ENCODE measurements at regions not wholly inside any gene's neighbourhood (a gene's known extent, or its start where the extent isn't known, plus 50 kb on each side); places are given as distances from the start of the nearest gene placed in this dataset.
"Not testable (repeated sequence)": the region's sequence is repeated elsewhere in the genome, so short reads cannot be mapped to it uniquely, and the experiment has no call there.

GRCh38 chr10:22824520-22824919 lies 103.3 kb upstream of the ARMC3 start:
- DNase-seq: no peak

- no peak for DNase-seq
Observed at GRCh38 chr10:22823109-22823508, 104.7 kb upstream of the ARMC3 start.

GRCh38 chr10:22821921-22822320 lies 105.9 kb upstream of the ARMC3 start:
- DNase-seq: not testable (repeated sequence)

- no peak for DNase-seq
Observed at GRCh38 chr10:22821501-22821900, 106.4 kb upstream of the ARMC3 start.

- DNase-seq: peak in 1 of 2 experiments; percentile 24
Observed at GRCh38 chr10:22816298-22816653, 101.9 kb upstream of the PIP4K2A start.

GRCh38 chr10:22810643-22811465 lies 96.5 kb upstream of the PIP4K2A start:
- DNase-seq: no peak

- no peak for DNase-seq
Observed at GRCh38 chr10:22807238-22807637, 92.9 kb upstream of the PIP4K2A start.

- DNase-seq: peak in 1 of 2 experiments; percentile 62
Observed at GRCh38 chr10:22805304-22805703, 90.9 kb upstream of the PIP4K2A start.

- peak in 1 of 2 experiments; percentile 11 for DNase-seq
Observed at GRCh38 chr10:22803261-22803885, 89.0 kb upstream of the PIP4K2A start.

- DNase-seq: no peak
Observed at GRCh38 chr10:22801785-22802184, 87.4 kb upstream of the PIP4K2A start.

- not testable (repeated sequence) for DNase-seq
Observed at GRCh38 chr10:22797796-22798195, 83.4 kb upstream of the PIP4K2A start.

- no peak for DNase-seq
Observed at GRCh38 chr10:22795546-22795945, 81.2 kb upstream of the PIP4K2A start.

GRCh38 chr10:22792161-22792560 lies 77.8 kb upstream of the PIP4K2A start:
- DNase-seq: no peak

- peak; percentile 15 to 41 for DNase-seq
Observed at GRCh38 chr10:22791665-22792064, 77.3 kb upstream of the PIP4K2A start.

- DNase-seq: no peak
Observed at GRCh38 chr10:22784668-22785067, 70.3 kb upstream of the PIP4K2A start.

GRCh38 chr10:22783807-22784206 lies 69.4 kb upstream of the PIP4K2A start:
- no peak for DNase-seq

GRCh38 chr10:22780474-22780885 lies 66.1 kb upstream of the PIP4K2A start:
- DNase-seq: peak; percentile 69 to 92

GRCh38 chr10:22779331-22780019 lies 65.1 kb upstream of the PIP4K2A start:
- DNase-seq: peak in 1 of 2 experiments; percentile 4

- DNase-seq: no peak
Observed at GRCh38 chr10:22774102-22774501, 59.7 kb upstream of the PIP4K2A start.

- not testable (repeated sequence) for DNase-seq
Observed at GRCh38 chr10:22771631-22772030, 57.3 kb upstream of the PIP4K2A start.

- no peak for DNase-seq
Observed at GRCh38 chr10:22770270-22770669, 55.9 kb upstream of the PIP4K2A start.

- DNase-seq: no peak
Observed at GRCh38 chr10:22767859-22768258, 53.5 kb upstream of the PIP4K2A start.

GRCh38 chr10:22766693-22767092 lies 52.3 kb upstream of the PIP4K2A start:
- DNase-seq: peak in 1 of 2 experiments; percentile 3
